KMS-11 (cell line): ENCODE measurements at regions not wholly inside any gene's neighbourhood (a gene's known extent, or its start where the extent isn't known, plus 50 kb on each side); places are given as distances from the start of the nearest gene placed in this dataset.

Experiments used
- H2AFZ ChIP-seq: fragments of 200-600 bp; sonication (generic); 2 replicates; pipeline ENCODE4 v1.6.1; 2016; ENCODE audit warnings: antibody characterized with exemption, mixed run types, low read depth
- H3K27ac ChIP-seq: fragments of 200-600 bp; sonication (generic); 2 replicates; pipeline ENCODE4 v1.6.1; 2016; ENCODE audit warnings: mild to moderate bottlenecking, mixed run types
- H3K27me3 ChIP-seq: fragments of 200-600 bp; sonication (generic); 2 replicates; pipeline ENCODE4 v1.6.1; 2017; ENCODE audit warnings: mild to moderate bottlenecking, low read depth, mixed run types, moderate library complexity; ENCODE audit not compliant: insufficient read depth
- H3K36me3 ChIP-seq: fragments of 200-600 bp; sonication (generic); 2 replicates; pipeline ENCODE4 v1.6.1; 2017; ENCODE audit warnings: mild to moderate bottlenecking, mixed run types; ENCODE audit not compliant: insufficient read depth
- H3K4me1 ChIP-seq: fragments of 200-600 bp; sonication (generic); 2 replicates; pipeline ENCODE4 v1.6.1; 2016; ENCODE audit warnings: mild to moderate bottlenecking, low read depth, mixed run types; ENCODE audit not compliant: poor library complexity, severe bottlenecking
- H3K4me2 ChIP-seq: fragments of 200-600 bp; sonication (generic); 2 replicates; pipeline ENCODE4 v1.7.0; 2016; ENCODE audit warnings: mild to moderate bottlenecking, mixed run types
- H3K4me3 ChIP-seq: fragments of 200-600 bp; sonication (generic); IDR thresholded peaks from 2 replicates; pipeline ENCODE4 v1.6.1; 2017; ENCODE audit warnings: low read depth, low read length, mixed read lengths; ENCODE audit not compliant: insufficient read depth
- H3K79me2 ChIP-seq: fragments of 200-600 bp; sonication (generic); 2 replicates; pipeline ENCODE4 v1.6.1; 2016; ENCODE audit warnings: low read depth, mixed run types; ENCODE audit not compliant: insufficient read depth
- H3K9ac ChIP-seq: fragments of 200-600 bp; sonication (generic); 2 replicates; pipeline ENCODE4 v1.6.1; 2016; ENCODE audit warnings: mild to moderate bottlenecking, mixed run types
- H4K20me1 ChIP-seq: fragments of 200-600 bp; sonication (generic); 2 replicates; pipeline ENCODE4 v1.6.1; 2016; ENCODE audit warnings: mild to moderate bottlenecking, mixed run types; ENCODE audit not compliant: insufficient read depth
- TF ChIP-seq, protein P1 (sequence below): fragments of 200-600 bp; sonication (generic); conservative IDR thresholded peaks from 2 replicates; pipeline ENCODE4 v1.6.1; 2017; ENCODE audit warnings: low read depth, mild to moderate bottlenecking, antibody characterized with exemption, low read length, moderate library complexity, mixed read lengths

GRCh38 chr16:7111265-7111664 is 221.4 kb upstream of the RBFOX1 start:
- no peak overlapping the region for H2AFZ ChIP-seq
- no peak overlapping the region for H3K27ac ChIP-seq
- TF ChIP-seq, protein P1, sequence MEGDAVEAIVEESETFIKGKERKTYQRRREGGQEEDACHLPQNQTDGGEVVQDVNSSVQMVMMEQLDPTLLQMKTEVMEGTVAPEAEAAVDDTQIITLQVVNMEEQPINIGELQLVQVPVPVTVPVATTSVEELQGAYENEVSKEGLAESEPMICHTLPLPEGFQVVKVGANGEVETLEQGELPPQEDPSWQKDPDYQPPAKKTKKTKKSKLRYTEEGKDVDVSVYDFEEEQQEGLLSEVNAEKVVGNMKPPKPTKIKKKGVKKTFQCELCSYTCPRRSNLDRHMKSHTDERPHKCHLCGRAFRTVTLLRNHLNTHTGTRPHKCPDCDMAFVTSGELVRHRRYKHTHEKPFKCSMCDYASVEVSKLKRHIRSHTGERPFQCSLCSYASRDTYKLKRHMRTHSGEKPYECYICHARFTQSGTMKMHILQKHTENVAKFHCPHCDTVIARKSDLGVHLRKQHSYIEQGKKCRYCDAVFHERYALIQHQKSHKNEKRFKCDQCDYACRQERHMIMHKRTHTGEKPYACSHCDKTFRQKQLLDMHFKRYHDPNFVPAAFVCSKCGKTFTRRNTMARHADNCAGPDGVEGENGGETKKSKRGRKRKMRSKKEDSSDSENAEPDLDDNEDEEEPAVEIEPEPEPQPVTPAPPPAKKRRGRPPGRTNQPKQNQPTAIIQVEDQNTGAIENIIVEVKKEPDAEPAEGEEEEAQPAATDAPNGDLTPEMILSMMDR, result no peak
- no peaks in the 10 kb centered on the region for H3K36me3 ChIP-seq
- no peaks in the 10 kb centered on the region for H4K20me1 ChIP-seq
- no peaks in the 10 kb centered on the region for H3K27me3 ChIP-seq
- no peak overlapping the region for H3K9ac ChIP-seq
- peaks cover 16% of the 10 kb centered on the region for H3K4me1 ChIP-seq
- no peak overlapping the region for H3K4me3 ChIP-seq
- H3K79me2 ChIP-seq, result no peaks in the 10 kb centered on the region
- H3K4me2 ChIP-seq, result no peak overlapping the region

GRCh38 chr16:7107436-7107835 is 225.2 kb upstream of the RBFOX1 start:
- Histone ChIP-seq H3K27me3 (no peaks in the 10 kb centered on the region), H3K4me2 (no peak overlapping the region), H4K20me1 (no peaks in the 10 kb centered on the region), H3K4me1 (no peaks in the 10 kb centered on the region), H3K4me3 (no peak overlapping the region), H3K27ac (no peak overlapping the region), H3K36me3 (no peaks in the 10 kb centered on the region), H3K9ac (no peak overlapping the region), H2AFZ (no peak overlapping the region), H3K79me2 (no peaks in the 10 kb centered on the region)
- TF ChIP-seq, protein P1, result no peak

GRCh38 chr16:7103056-7103455 is 229.6 kb upstream of the RBFOX1 start:
- Histone ChIP-seq H3K79me2 (no peaks in the 10 kb centered on the region), H3K9ac (no peak overlapping the region), H3K27ac (no peak overlapping the region), H3K4me2 (no peak overlapping the region), H3K27me3 (no peaks in the 10 kb centered on the region), H3K4me1 (no peaks in the 10 kb centered on the region), H2AFZ (no peak overlapping the region), H3K4me3 (no peak overlapping the region), H4K20me1 (no peaks in the 10 kb centered on the region), H3K36me3 (no peaks in the 10 kb centered on the region)
- TF ChIP-seq, protein P1, result no peak

DNA sequence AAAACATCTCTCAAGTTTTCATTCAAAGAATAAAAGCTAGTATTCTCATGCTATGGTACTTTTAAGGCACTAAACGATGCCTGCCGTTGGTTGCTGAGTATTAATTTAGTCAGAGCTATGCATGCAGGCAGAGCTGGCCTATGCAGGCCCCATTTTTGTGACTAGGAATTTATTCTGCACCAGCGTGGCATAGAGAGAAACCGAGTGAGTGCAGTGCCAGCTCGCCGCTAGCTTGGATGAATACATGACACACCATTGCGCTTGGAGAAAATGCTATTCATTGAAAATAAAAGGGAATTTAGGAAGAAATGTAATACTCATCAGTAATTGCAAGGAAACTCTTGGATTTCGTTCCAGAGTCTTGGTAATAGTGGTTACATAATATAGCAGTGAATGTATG is 231.6 kb upstream of the RBFOX1 start:
- Histone ChIP-seq H4K20me1 (no peaks in the 10 kb centered on the region), H2AFZ (no peak overlapping the region), H3K9ac (no peak overlapping the region), H3K27me3 (no peaks in the 10 kb centered on the region), H3K4me2 (no peak overlapping the region), H3K27ac (no peak overlapping the region), H3K4me1 (no peaks in the 10 kb centered on the region), H3K79me2 (no peaks in the 10 kb centered on the region), H3K4me3 (no peak overlapping the region), H3K36me3 (no peaks in the 10 kb centered on the region)
- TF ChIP-seq, protein P1, result no peak
